HCT116 (cell line): ENCODE measurements at regions not wholly inside any gene's neighbourhood (a gene's known extent, or its start where the extent isn't known, plus 50 kb on each side); places are given as distances from the start of the nearest gene placed in this dataset.

Source experiments
- ATAC-seq: fragments of 200-7000 bp; cut with Tn5 transposase; 2 replicates; pipeline ENCODE4 v1.9.1; 2020; ENCODE audit warnings: mild to moderate bottlenecking, moderate library complexity
- BruUV-seq: library from RNA; stranded (reverse); fragments of 400-500 nt; replicated peaks from 2 replicates; lab custom pipeline; 2021; lab: Mats Ljungman, UMichigan
- CTCF ChIA-PET: fragments of 300-600 bp; sonication (Branson Sonifier 250); formaldehyde crosslinking; loops from one replicate; lab custom pipeline; 2021; ENCODE audit warnings: antibody characterized with exemption; lab: Charles Lee
- POLR2A ChIA-PET: fragments of 300-600, 350-600 bp; sonication (Branson Sonifier 250); formaldehyde crosslinking; loops from one replicate; lab custom pipeline; 2021; ENCODE audit warnings: antibody characterized with exemption; lab: Charles Lee
- RAD21 ChIA-PET, 2 experiments: fragments of 300-600 bp; sonication (Branson Sonifier 250); formaldehyde crosslinking; loops; one replicate each; lab custom pipeline; 2023; ENCODE audit warnings: low total read pairs in 2 of 2; ENCODE audit not compliant: uncharacterized antibody in 2 of 2, unreplicated experiment in 2 of 2, low non-redundant PET in 1 of 2; lab: Charles Lee
- DNase-seq: peaks from one replicate; pipeline ENCODE4 v3.0.0-alpha.2; 2010; ENCODE audit warnings: low read depth, low spot score
- H2AFZ ChIP-seq: fragments of 200-600 bp; shearing (Covaris generic), sonication (generic); 2 replicates; pipeline ENCODE4 v1.6.1; 2017; ENCODE audit warnings: low read depth, mixed run types, mixed read lengths, antibody characterized with exemption, low read length; ENCODE audit not compliant: poor library complexity, severe bottlenecking
- H3K27ac ChIP-seq: 2 replicates; pipeline ENCODE4 v1.5.1; 2012; ENCODE audit warnings: low read depth, low read length
- H3K27me3 ChIP-seq: fragments of 200-600 bp; sonication (generic); 2 replicates; pipeline ENCODE4 v1.6.1; 2016; ENCODE audit warnings: mixed run types, low read length, mixed read lengths; ENCODE audit not compliant: insufficient read depth
- H3K36me3 ChIP-seq, 2 experiments: fragments of 200-500 bp in 1 of 2; fragments of 200-600 bp in 1 of 2; sonication (Bioruptor generic) in 1 of 2; sonication (generic) in 1 of 2; 2 replicates each; pipeline versions ENCODE4 v1.5.1 to v1.6.1; 2014 to 2016; ENCODE audit warnings: low read length in 2 of 2, inconsistent platforms in 1 of 2, mixed read lengths in 1 of 2, mixed run types in 1 of 2; ENCODE audit not compliant: insufficient read depth in 2 of 2, control insufficient read depth in 1 of 2
- H3K4me1 ChIP-seq, 2 experiments: fragments of 200-600 bp in 1 of 2; sonication (generic) in 1 of 2; 2 replicates each; pipeline versions ENCODE4 v1.5.1 to v1.6.1; 2012 to 2017; ENCODE audit warnings: low read length in 2 of 2, inconsistent platforms in 1 of 2, mild to moderate bottlenecking in 1 of 2, mixed read lengths in 1 of 2, mixed run types in 1 of 2, moderate library complexity in 1 of 2; ENCODE audit not compliant: insufficient read depth in 2 of 2, control insufficient read depth in 1 of 2
- H3K4me2 ChIP-seq: fragments of 200-600 bp; sonication (generic); 2 replicates; pipeline ENCODE4 v1.6.1; 2017; ENCODE audit warnings: mixed run types, low read length, mixed read lengths
- H3K4me3 ChIP-seq, 2 experiments: fragments of 200-600 bp in 1 of 2; sonication (generic) in 1 of 2; replicated peaks in 1 of 2; 2 replicates each; pipeline ENCODE4 v1.5.1; 2011 to 2016; ENCODE audit warnings: low read length in 2 of 2, control low read depth in 1 of 2, low read depth in 1 of 2, mild to moderate bottlenecking in 1 of 2, mixed read lengths in 1 of 2, mixed run types in 1 of 2
- H3K79me2 ChIP-seq: fragments of 200-600 bp; sonication (generic); 2 replicates; pipeline ENCODE4 v1.6.1; 2017; ENCODE audit warnings: mild to moderate bottlenecking, mixed run types, low read length, moderate library complexity, mixed read lengths; ENCODE audit not compliant: insufficient read depth
- H3K9ac ChIP-seq: fragments of 200-600 bp; sonication (generic); 2 replicates; pipeline ENCODE4 v1.6.1; 2016; ENCODE audit warnings: low read length, mixed read lengths
- H3K9me2 ChIP-seq: fragments of 200-600 bp; sonication (generic), shearing (Covaris generic); 2 replicates; pipeline ENCODE4 v1.6.1; 2017; ENCODE audit warnings: mixed run types, mild to moderate bottlenecking, moderate library complexity; ENCODE audit not compliant: insufficient read depth
- H3K9me3 ChIP-seq, 2 experiments: fragments of 200-500 bp in 1 of 2; fragments of 200-600 bp in 1 of 2; sonication (Bioruptor generic) in 1 of 2; sonication (generic) in 1 of 2; 2 replicates each; pipeline ENCODE4 v1.6.1; 2014 to 2017; ENCODE audit warnings: low read length in 2 of 2, mixed read lengths in 2 of 2, inconsistent platforms in 1 of 2, low read depth in 1 of 2, mild to moderate bottlenecking in 1 of 2, mixed run types in 1 of 2, moderate library complexity in 1 of 2; ENCODE audit not compliant: control insufficient read depth in 1 of 2, insufficient read depth in 1 of 2
- H4K20me1 ChIP-seq: fragments of 200-600 bp; sonication (generic), shearing (Covaris generic); 2 replicates; pipeline ENCODE4 v1.6.1; 2017; ENCODE audit warnings: mixed run types, mild to moderate bottlenecking, moderate library complexity; ENCODE audit not compliant: insufficient read depth
- ATF3 ChIP-seq: IDR thresholded peaks from 2 replicates; pipeline ENCODE4 v1.6.1; 2012
- CBX3 ChIP-seq: IDR thresholded peaks from 2 replicates; pipeline ENCODE4 v1.6.1; 2012; ENCODE audit warnings: low read depth
- CEBPB ChIP-seq: IDR thresholded peaks from 2 replicates; pipeline ENCODE4 v1.6.1; 2012; ENCODE audit warnings: low read depth
- ELF1 ChIP-seq: IDR thresholded peaks from 2 replicates; pipeline ENCODE4 v1.6.1; 2012; ENCODE audit warnings: low read depth, borderline replicate concordance
- EZH2phosphoT487 ChIP-seq: fragments of 200-600 bp; IDR thresholded peaks from 2 replicates; pipeline ENCODE4 v1.6.1; 2018; ENCODE audit warnings: antibody characterized with exemption, borderline replicate concordance
- FOSL1 ChIP-seq: IDR thresholded peaks from 2 replicates; pipeline ENCODE4 v1.6.1; 2012; ENCODE audit warnings: low read depth
- JUND ChIP-seq: IDR thresholded peaks from 2 replicates; pipeline ENCODE4 v1.6.1; 2012
- MAX ChIP-seq: IDR thresholded peaks from 2 replicates; pipeline ENCODE4 v1.6.1; 2012
- POLR2A ChIP-seq: IDR thresholded peaks from 2 replicates; pipeline ENCODE4 v1.7.0; 2011; ENCODE audit warnings: borderline replicate concordance; ENCODE audit not compliant: insufficient read depth, insufficient read length; ENCODE audit errors: extremely low read depth
- POLR2AphosphoS5 ChIP-seq: IDR thresholded peaks from 2 replicates; pipeline ENCODE4 v1.6.1; 2011; ENCODE audit warnings: mild to moderate bottlenecking, low read depth, low read length, moderate library complexity
- SRF ChIP-seq: IDR thresholded peaks from 2 replicates; pipeline ENCODE4 v1.6.1; 2012; ENCODE audit warnings: low read depth
- TCF7L2 ChIP-seq: IDR thresholded peaks from 2 replicates; pipeline ENCODE4 v1.7.0; 2011; ENCODE audit warnings: borderline replicate concordance, inconsistent platforms; ENCODE audit not compliant: insufficient read depth, insufficient read length; ENCODE audit errors: extremely low read depth
- YY1 ChIP-seq: IDR thresholded peaks from 2 replicates; pipeline ENCODE4 v1.6.1; 2011; ENCODE audit warnings: low read length, low read depth, moderate library complexity, mild to moderate bottlenecking; ENCODE audit not compliant: insufficient replicate concordance; ENCODE audit errors: extremely low read depth
- intact Hi-C: fragments of 100-400 bp; cut with micrococcal nuclease; formaldehyde crosslinking; loops from 2 replicates; pipeline ENCODE4 v1.10.0; 2022
- TF ChIP-seq, protein P1 (sequence below): IDR thresholded peaks from 2 replicates; pipeline ENCODE4 v1.6.1; 2011; ENCODE audit warnings: mild to moderate bottlenecking, low read length, moderate library complexity; ENCODE audit not compliant: insufficient replicate concordance; ENCODE audit errors: extremely low read depth

DNA sequence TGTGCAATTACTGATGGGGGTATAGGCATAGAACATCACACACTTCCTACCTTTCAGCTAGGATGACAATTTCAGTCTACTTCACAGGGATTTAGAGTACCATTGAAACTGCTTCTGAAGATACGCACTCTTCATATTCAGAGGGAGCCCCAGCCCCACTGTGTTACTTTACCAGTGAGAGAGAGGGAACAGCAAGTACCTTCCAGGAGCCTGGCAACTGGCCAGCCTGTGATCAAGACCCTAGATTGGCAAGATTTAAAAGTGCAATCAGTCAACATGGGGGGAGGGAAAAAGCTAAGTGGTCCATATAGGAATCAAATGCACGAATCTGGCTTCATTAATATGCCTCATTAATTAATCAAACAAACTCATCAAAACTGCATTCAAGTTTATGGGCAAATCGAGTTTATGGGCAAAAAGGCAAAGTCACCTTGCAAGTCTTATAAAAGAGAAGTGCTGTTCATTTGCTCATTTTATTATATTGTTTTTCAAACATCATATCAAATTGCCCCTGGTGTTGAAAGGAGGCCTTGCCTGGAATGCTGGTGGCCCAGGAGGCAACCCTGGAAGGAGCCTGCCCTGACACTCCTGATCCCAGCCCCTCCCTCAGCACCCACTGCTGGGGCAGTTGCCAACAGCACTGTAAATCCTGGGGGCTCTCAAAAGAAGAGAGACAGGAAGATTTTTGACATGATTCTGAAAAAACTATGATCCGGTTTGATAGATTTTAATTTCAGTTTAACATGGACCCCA is 184.9 kb upstream of the DPT start:
- H3K9me2 ChIP-seq = no peaks in the 10 kb centered on the region
- no peak overlapping the region for H3K9ac ChIP-seq
- ATAC-seq (no peak), DNase-seq (no peak)
- no peaks in the 10 kb centered on the region for H3K4me1 ChIP-seq
- no peak overlapping the region for H3K4me2 ChIP-seq
- ChIA-PET POLR2A (no interaction called here), RAD21 (no interaction called here)
- H3K4me3 ChIP-seq = no peak overlapping the region
- no peaks in the 10 kb centered on the region for H3K9me3 ChIP-seq
- no peaks in the 10 kb centered on the region for H3K79me2 ChIP-seq
- no peaks in the 10 kb centered on the region for H4K20me1 ChIP-seq
- TF ChIP-seq POLR2AphosphoS5 (no peak), TCF7L2 (no peak), YY1 (no peak), ELF1 (no peak), ATF3 (no peak), CBX3 (no peak), EZH2phosphoT487 (no peak), MAX (no peak), POLR2A (no peak), JUND (no peak), CEBPB (no peak), FOSL1 (no peak), SRF (no peak)
- TF ChIP-seq, protein P1, sequence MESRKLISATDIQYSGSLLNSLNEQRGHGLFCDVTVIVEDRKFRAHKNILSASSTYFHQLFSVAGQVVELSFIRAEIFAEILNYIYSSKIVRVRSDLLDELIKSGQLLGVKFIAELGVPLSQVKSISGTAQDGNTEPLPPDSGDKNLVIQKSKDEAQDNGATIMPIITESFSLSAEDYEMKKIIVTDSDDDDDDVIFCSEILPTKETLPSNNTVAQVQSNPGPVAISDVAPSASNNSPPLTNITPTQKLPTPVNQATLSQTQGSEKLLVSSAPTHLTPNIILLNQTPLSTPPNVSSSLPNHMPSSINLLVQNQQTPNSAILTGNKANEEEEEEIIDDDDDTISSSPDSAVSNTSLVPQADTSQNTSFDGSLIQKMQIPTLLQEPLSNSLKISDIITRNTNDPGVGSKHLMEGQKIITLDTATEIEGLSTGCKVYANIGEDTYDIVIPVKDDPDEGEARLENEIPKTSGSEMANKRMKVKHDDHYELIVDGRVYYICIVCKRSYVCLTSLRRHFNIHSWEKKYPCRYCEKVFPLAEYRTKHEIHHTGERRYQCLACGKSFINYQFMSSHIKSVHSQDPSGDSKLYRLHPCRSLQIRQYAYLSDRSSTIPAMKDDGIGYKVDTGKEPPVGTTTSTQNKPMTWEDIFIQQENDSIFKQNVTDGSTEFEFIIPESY = no peak
- TF ChIP-seq, all 23 proteins: peak for 0
- intact Hi-C loops = no loop called here
- H3K27ac ChIP-seq = no peak overlapping the region
- no peak overlapping the region for H2AFZ ChIP-seq
- no peaks in the 10 kb centered on the region for H3K36me3 ChIP-seq
- H3K27me3 ChIP-seq = no peaks in the 10 kb centered on the region
- BruUV-seq = no TSS peak
- CTCF ChIA-PET = interaction anchor here (0.6 kb wide), 1 partner anchor 38 kb away, joined by 3 read pairs; no protein-coding TSS in a partner anchor
